Liver (tissue), 3 donors: ENCODE measurements at regions not wholly inside any gene's neighbourhood (a gene's known extent, or its start where the extent isn't known, plus 50 kb on each side); places are given as distances from the start of the nearest gene placed in this dataset.

ENCODE experiments used
- SP1 ChIP-seq: IDR thresholded peaks from 2 replicates; pipeline ENCODE4 v1.6.1; 2018; ENCODE audit warnings: antibody characterized with exemption, mild to moderate bottlenecking
- TF ChIP-seq, protein P1 (sequence below): fragments of 150-350 bp; IDR thresholded peaks from 2 replicates; pipeline ENCODE4 v1.5.1; 2017; ENCODE audit warnings: improper control_type of control experiment, low read depth, low read length; ENCODE audit not compliant: missing input control
- donor health status: healthy.
- donor health status: healthy.

DNA sequence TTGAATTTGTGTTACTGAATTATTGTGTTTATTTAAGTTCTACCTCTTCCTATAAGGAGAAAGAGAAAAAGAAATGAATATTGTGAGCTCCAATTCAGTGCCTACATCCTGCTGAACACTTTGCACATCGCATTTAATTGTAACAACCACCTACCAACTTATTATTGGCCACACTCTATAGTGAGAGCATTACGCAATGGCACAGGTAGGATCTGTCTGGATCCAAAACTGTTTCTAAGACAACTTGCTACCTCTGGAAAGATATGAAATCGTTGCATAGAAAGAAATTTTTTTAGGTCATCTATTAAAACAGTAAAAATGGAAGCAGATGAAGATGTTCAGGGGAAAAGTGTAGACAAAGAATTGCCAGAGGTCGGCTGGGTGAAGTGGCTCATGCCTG is 227.2 kb upstream of the SNX2 start:
- no peak for TF ChIP-seq SP1
- TF ChIP-seq, protein P1, sequence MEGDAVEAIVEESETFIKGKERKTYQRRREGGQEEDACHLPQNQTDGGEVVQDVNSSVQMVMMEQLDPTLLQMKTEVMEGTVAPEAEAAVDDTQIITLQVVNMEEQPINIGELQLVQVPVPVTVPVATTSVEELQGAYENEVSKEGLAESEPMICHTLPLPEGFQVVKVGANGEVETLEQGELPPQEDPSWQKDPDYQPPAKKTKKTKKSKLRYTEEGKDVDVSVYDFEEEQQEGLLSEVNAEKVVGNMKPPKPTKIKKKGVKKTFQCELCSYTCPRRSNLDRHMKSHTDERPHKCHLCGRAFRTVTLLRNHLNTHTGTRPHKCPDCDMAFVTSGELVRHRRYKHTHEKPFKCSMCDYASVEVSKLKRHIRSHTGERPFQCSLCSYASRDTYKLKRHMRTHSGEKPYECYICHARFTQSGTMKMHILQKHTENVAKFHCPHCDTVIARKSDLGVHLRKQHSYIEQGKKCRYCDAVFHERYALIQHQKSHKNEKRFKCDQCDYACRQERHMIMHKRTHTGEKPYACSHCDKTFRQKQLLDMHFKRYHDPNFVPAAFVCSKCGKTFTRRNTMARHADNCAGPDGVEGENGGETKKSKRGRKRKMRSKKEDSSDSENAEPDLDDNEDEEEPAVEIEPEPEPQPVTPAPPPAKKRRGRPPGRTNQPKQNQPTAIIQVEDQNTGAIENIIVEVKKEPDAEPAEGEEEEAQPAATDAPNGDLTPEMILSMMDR: no peak
